ENCODE measurements at regions not wholly inside any gene's neighbourhood (a gene's known extent, or its start where the extent isn't known, plus 50 kb on each side); places are given as distances from the start of the nearest gene placed in this dataset.

DNA sequence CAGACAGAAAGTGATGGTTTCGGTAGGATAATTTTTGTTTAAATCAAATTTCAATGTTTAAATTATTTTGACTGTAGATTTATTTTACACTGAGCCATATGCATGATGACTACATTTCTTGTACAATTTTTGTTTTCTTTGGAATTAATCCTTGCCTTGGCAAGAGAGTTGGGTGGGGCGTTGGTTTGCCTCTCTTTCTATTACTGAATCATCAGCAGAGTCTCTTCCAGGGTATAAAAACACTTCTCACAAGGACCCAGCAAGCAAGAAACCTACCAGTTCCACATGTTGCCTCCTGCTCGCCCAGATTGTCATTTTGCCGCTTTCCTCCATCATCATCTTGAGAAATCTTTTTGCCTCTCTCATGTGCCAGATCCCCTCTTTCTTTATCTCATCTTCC lies 455.0 kb upstream of the DMAC1 start:
- CTCF ChIA-PET (ENCODE audit: partially characterized antibody): no interaction called here
- H3K4me2 ChIP-seq (ENCODE audit: insufficient read depth in 1 of 2, low read depth in 2 of 2, low read length in 2 of 2): no peak overlapping the region
- H4K20me1 ChIP-seq (replicated peaks in 1 of 2; ENCODE audit: control insufficient read depth in 1 of 2, insufficient read depth in 2 of 2, low read length in 2 of 2): no peaks in the 10 kb centered on the region
- no peaks in the 10 kb centered on the region for H3K4me1 ChIP-seq (replicated peaks in 1 of 4; ENCODE audit: control insufficient read depth in 3 of 4, insufficient read depth in 4 of 4, low read length in 3 of 4)
- no peak overlapping the region for H3K56ac ChIP-seq (replicated peaks; ENCODE audit: insufficient read length, low read depth, low read length)
- no peaks in the 10 kb centered on the region for H3K79me2 ChIP-seq (ENCODE audit: control insufficient read depth in 1 of 2, insufficient read depth in 2 of 2, low read length in 2 of 2)
- H3K27me3 ChIP-seq (replicated peaks in 1 of 4; ENCODE audit: control insufficient read depth in 3 of 4, extremely low read depth in 1 of 4, insufficient read depth in 3 of 4, low read length in 3 of 4): no peaks in the 10 kb centered on the region
- H3K9me3 ChIP-seq (ENCODE audit: insufficient read depth in 2 of 2, low read depth in 1 of 2, low read length in 1 of 2): no peaks in the 10 kb centered on the region
- H4K91ac ChIP-seq (replicated peaks; ENCODE audit: insufficient read length, low read length): no peak overlapping the region
- H2BK120ac ChIP-seq (replicated peaks; ENCODE audit: low read depth, low read length): no peak overlapping the region
- no peak overlapping the region for H3K4ac ChIP-seq (replicated peaks; ENCODE audit: insufficient read length, low read depth, low read length)
- H3K36me3 ChIP-seq (ENCODE audit: control insufficient read depth in 2 of 4, insufficient read depth in 4 of 4, low read length in 3 of 4): no peaks in the 10 kb centered on the region
- WGBS, 2 experiments (ENCODE audit: extremely low coverage in 1 of 2, insufficient coverage in 1 of 2, insufficient read length in 1 of 2, insufficient replicate concordance in 2 of 2, low coverage in 1 of 2, low lambda C conversion rate in 2 of 2, missing lambda C conversion rate in 1 of 2): 90% methylated on average over 4 of the region's 4 CpGs; no CpG with 5 or more reads in 1 of the 2 experiments
- H2BK5ac ChIP-seq (ENCODE audit: low read depth, low read length): no peak overlapping the region
- no peak overlapping the region for H3K9ac ChIP-seq (replicated peaks in 1 of 4; ENCODE audit: extremely low read depth in 1 of 4, low read depth in 3 of 4, low read length in 3 of 4)
- H3K23me2 ChIP-seq (ENCODE audit: low read depth, low read length): no peaks in the 10 kb centered on the region
- H3K18ac ChIP-seq (ENCODE audit: extremely low read depth, low read length): no peak overlapping the region
- H4K8ac ChIP-seq (ENCODE audit: extremely low read depth, insufficient read depth, low read length): no peak overlapping the region
- DNase-seq (ENCODE audit: low read depth in 1 of 2, low spot score in 2 of 2): no peak
- H2AFZ ChIP-seq (ENCODE audit: low read length): peak overlapping the region; percentile 83; the same call in 1 of the 2 replicates
- FAIRE-seq: no peak
- H2BK12ac ChIP-seq (ENCODE audit: low read depth, low read length): no peak overlapping the region
- POLR2A ChIA-PET (ENCODE audit: partially characterized antibody): no interaction called here
- H2AK5ac ChIP-seq (ENCODE audit: low read depth, low read length): no peak overlapping the region
- no peak overlapping the region for H3K4me3 ChIP-seq (ENCODE audit: extremely low read depth in 1 of 4, insufficient read depth in 2 of 4, low read depth in 3 of 4, low read length in 4 of 4)
- no peak overlapping the region for H4K5ac ChIP-seq (ENCODE audit: insufficient read length, low read depth, low read length)
- no peaks in the 10 kb centered on the region for H3K79me1 ChIP-seq (ENCODE audit: low read depth, low read length)
- H2BK20ac ChIP-seq (ENCODE audit: low read length): no peak overlapping the region
- no peak overlapping the region for H3K14ac ChIP-seq (ENCODE audit: insufficient read length)
- TF ChIP-seq JUN (IDR thresholded peaks at IDR 0.05; ENCODE audit: low read depth, low read length) (no peak), SP1 (IDR thresholded peaks at IDR 0.05; ENCODE audit: low read depth, low read length) (no peak), SIN3A (conservative IDR thresholded peaks at IDR 0.05 in 1 of 2, IDR thresholded peaks at IDR 0.05 in 1 of 2; ENCODE audit: low read depth in 1 of 2, low read length in 2 of 2) (no peak), SP2 (IDR thresholded peaks at IDR 0.05; ENCODE audit: low read length) (no peak), HDAC6 (IDR thresholded peaks at IDR 0.05; ENCODE audit: low read depth, low read length) (no peak), FOSL1 (IDR thresholded peaks at IDR 0.05; ENCODE audit: insufficient read depth, low read depth, low read length) (no peak), GABPA (IDR thresholded peaks at IDR 0.05; ENCODE audit: borderline replicate concordance, insufficient read depth, low read length) (no peak), SUZ12 (IDR thresholded peaks at IDR 0.05; ENCODE audit: low read length) (no peak), GTF2F1 (IDR thresholded peaks at IDR 0.05; ENCODE audit: borderline replicate concordance, low read depth, low read length) (no peak), YY1 (IDR thresholded peaks at IDR 0.05; ENCODE audit: low read depth, low read length) (no peak), RAD21 (IDR thresholded peaks at IDR 0.05 in 1 of 2, conservative IDR thresholded peaks at IDR 0.05 in 1 of 2; ENCODE audit: low read depth in 2 of 2, low read length in 2 of 2) (no peak)
- TF ChIP-seq, protein P1, sequence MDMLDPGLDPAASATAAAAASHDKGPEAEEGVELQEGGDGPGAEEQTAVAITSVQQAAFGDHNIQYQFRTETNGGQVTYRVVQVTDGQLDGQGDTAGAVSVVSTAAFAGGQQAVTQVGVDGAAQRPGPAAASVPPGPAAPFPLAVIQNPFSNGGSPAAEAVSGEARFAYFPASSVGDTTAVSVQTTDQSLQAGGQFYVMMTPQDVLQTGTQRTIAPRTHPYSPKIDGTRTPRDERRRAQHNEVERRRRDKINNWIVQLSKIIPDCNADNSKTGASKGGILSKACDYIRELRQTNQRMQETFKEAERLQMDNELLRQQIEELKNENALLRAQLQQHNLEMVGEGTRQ (IDR thresholded peaks at IDR 0.05; ENCODE audit: low read length): no peak
- H3K23ac ChIP-seq (ENCODE audit: insufficient read length): no peak overlapping the region
- H2BK15ac ChIP-seq (ENCODE audit: low read length): no peak overlapping the region
- no peak overlapping the region for H3K27ac ChIP-seq (ENCODE audit: low read depth, low read length)
